ENCODE measurements at regions not wholly inside any gene's neighbourhood (a gene's known extent, or its start where the extent isn't known, plus 50 kb on each side); places are given as distances from the start of the nearest gene placed in this dataset.
A peak's percentile ranks its signal among the peaks of the same experiment; 100 is the strongest.

GRCh38 chr12:23039834-23040233 lies 414.9 kb downstream of the ETNK1 start:
- no peak for TF ChIP-seq CTCF (IDR thresholded peaks at IDR 0.05; ENCODE audit: insufficient read depth, low read length, poor library complexity, severe bottlenecking)
- Histone ChIP-seq H3K4me3 (replicated peaks; ENCODE audit: low read depth, low read length) (no peak overlapping the region), H3K36me3 (ENCODE audit: control insufficient read depth, insufficient read depth, low read length) (no peaks in the 10 kb centered on the region), H3K27me3 (replicated peaks; ENCODE audit: control insufficient read depth, insufficient read depth, low read length) (no peaks in the 10 kb centered on the region)
- no peak for DNase-seq (ENCODE audit: extremely low read depth, insufficient read length)

DNA sequence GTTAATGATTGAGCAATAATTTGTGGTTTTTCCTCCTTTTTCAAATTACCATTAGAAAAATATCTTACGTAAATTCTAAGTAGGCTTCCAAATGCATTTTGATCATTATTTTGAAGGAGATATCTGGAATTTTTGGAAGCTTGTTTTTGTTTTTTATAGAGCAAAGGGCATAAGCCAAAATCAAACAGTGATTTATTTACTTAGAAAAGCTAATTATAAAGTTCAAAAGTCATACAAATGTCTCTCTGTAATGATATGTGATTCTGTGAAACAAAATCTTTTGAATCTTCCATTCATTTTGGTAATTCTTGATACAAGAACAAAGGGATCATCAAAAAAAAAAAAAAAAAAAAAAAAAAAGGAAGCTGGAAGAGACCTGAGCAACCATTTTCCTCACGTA lies 416.8 kb downstream of the ETNK1 start:
- TF ChIP-seq CTCF (IDR thresholded peaks at IDR 0.05; ENCODE audit: insufficient read depth, low read length, poor library complexity, severe bottlenecking): no peak
- H3K36me3 ChIP-seq (ENCODE audit: control insufficient read depth, insufficient read depth, low read length): no peaks in the 10 kb centered on the region
- DNase-seq (ENCODE audit: extremely low read depth, insufficient read length): no peak
- H3K4me3 ChIP-seq (replicated peaks; ENCODE audit: low read depth, low read length): no peak overlapping the region
- no peaks in the 10 kb centered on the region for H3K27me3 ChIP-seq (replicated peaks; ENCODE audit: control insufficient read depth, insufficient read depth, low read length)

GRCh38 chr12:23043646-23044045 lies 418.7 kb downstream of the ETNK1 start:
- Histone ChIP-seq H3K36me3 (ENCODE audit: control insufficient read depth, insufficient read depth, low read length) (no peaks in the 10 kb centered on the region), H3K27me3 (replicated peaks; ENCODE audit: control insufficient read depth, insufficient read depth, low read length) (no peaks in the 10 kb centered on the region), H3K4me3 (replicated peaks; ENCODE audit: low read depth, low read length) (no peak overlapping the region)
- no peak for DNase-seq (ENCODE audit: extremely low read depth, insufficient read length)
- TF ChIP-seq CTCF (IDR thresholded peaks at IDR 0.05; ENCODE audit: insufficient read depth, low read length, poor library complexity, severe bottlenecking): no peak

GRCh38 chr12:23049180-23049579 lies 424.2 kb downstream of the ETNK1 start:
- Histone ChIP-seq H3K36me3 (ENCODE audit: control insufficient read depth, insufficient read depth, low read length) (no peaks in the 10 kb centered on the region), H3K27me3 (replicated peaks; ENCODE audit: control insufficient read depth, insufficient read depth, low read length) (no peaks in the 10 kb centered on the region), H3K4me3 (replicated peaks; ENCODE audit: low read depth, low read length) (no peak overlapping the region)
- no peak for DNase-seq (ENCODE audit: extremely low read depth, insufficient read length)
- TF ChIP-seq CTCF (IDR thresholded peaks at IDR 0.05; ENCODE audit: insufficient read depth, low read length, poor library complexity, severe bottlenecking): no peak

- no peak for DNase-seq (ENCODE audit: extremely low read depth, insufficient read length)
- Histone ChIP-seq H3K27me3 (replicated peaks; ENCODE audit: control insufficient read depth, insufficient read depth, low read length) (no peaks in the 10 kb centered on the region), H3K36me3 (ENCODE audit: control insufficient read depth, insufficient read depth, low read length) (no peaks in the 10 kb centered on the region), H3K4me3 (replicated peaks; ENCODE audit: low read depth, low read length) (no peak overlapping the region)
- TF ChIP-seq CTCF (IDR thresholded peaks at IDR 0.05; ENCODE audit: insufficient read depth, low read length, poor library complexity, severe bottlenecking): peak; percentile 35
Observed at GRCh38 chr12:23055004-23055403, 430.0 kb downstream of the ETNK1 start.

GRCh38 chr12:23057571-23057970 lies 432.6 kb downstream of the ETNK1 start:
- DNase-seq (ENCODE audit: extremely low read depth, insufficient read length): no peak
- no peak for TF ChIP-seq CTCF (IDR thresholded peaks at IDR 0.05; ENCODE audit: insufficient read depth, low read length, poor library complexity, severe bottlenecking)
- H3K36me3 ChIP-seq (ENCODE audit: control insufficient read depth, insufficient read depth, low read length): no peaks in the 10 kb centered on the region
- no peak overlapping the region for H3K4me3 ChIP-seq (replicated peaks; ENCODE audit: low read depth, low read length)
- no peaks in the 10 kb centered on the region for H3K27me3 ChIP-seq (replicated peaks; ENCODE audit: control insufficient read depth, insufficient read depth, low read length)
